Fibroblast of lung (primary cell): ENCODE measurements at regions not wholly inside any gene's neighbourhood (a gene's known extent, or its start where the extent isn't known, plus 50 kb on each side); places are given as distances from the start of the nearest gene placed in this dataset.

Source experiments
- DNase-seq, 2 donors: peaks; one replicate each; pipeline versions ENCODE4 v3.0.0 to v3.0.0-alpha.2; 2010; ENCODE audit warnings: low read depth in 2 of 2
- H2AFZ ChIP-seq: 2 replicates; pipeline ENCODE4 v1.5.1; 2012; ENCODE audit warnings: low read length, control low read depth, inconsistent platforms
- H3K27ac ChIP-seq: 2 replicates; pipeline ENCODE4 v1.5.1; 2011; ENCODE audit warnings: low read length, control low read depth; ENCODE audit not compliant: insufficient read depth
- H3K27me3 ChIP-seq: 2 replicates; pipeline ENCODE4 v1.5.1; 2011; ENCODE audit warnings: mild to moderate bottlenecking, low read length; ENCODE audit not compliant: control insufficient read depth, insufficient read depth
- H3K36me3 ChIP-seq: 2 replicates; pipeline ENCODE4 v1.5.1; 2011; ENCODE audit warnings: low read length; ENCODE audit not compliant: control insufficient read depth, insufficient read depth
- H3K4me1 ChIP-seq: 2 replicates; pipeline ENCODE4 v1.5.1; 2011; ENCODE audit warnings: low read length; ENCODE audit not compliant: control insufficient read depth, insufficient read depth; ENCODE audit errors: extremely low read depth
- H3K4me2 ChIP-seq: 2 replicates; pipeline ENCODE4 v1.5.1; 2011; ENCODE audit warnings: low read length, control low read depth; ENCODE audit not compliant: insufficient read depth; ENCODE audit errors: extremely low read depth
- H3K4me3 ChIP-seq, 4 experiments: fragments of 200-600 bp in 1 of 4; sonication (generic) in 1 of 4; replicated peaks in 1 of 4; 2 replicates each; pipeline ENCODE4 v1.5.1; 2011 to 2016; ENCODE audit warnings: low read length in 4 of 4, low read depth in 3 of 4, mild to moderate bottlenecking in 3 of 4, control low read depth in 2 of 4, inconsistent platforms in 1 of 4, mixed read lengths in 1 of 4; ENCODE audit not compliant: insufficient read depth in 1 of 4; ENCODE audit errors: control extremely low read depth in 1 of 4
- H3K79me2 ChIP-seq: 2 replicates; pipeline ENCODE4 v1.5.1; 2012; ENCODE audit warnings: mild to moderate bottlenecking, low read length, inconsistent platforms; ENCODE audit not compliant: control insufficient read depth, insufficient read depth
- H3K9ac ChIP-seq: 2 replicates; pipeline ENCODE4 v1.5.1; 2011; ENCODE audit warnings: mild to moderate bottlenecking, low read length, control low read depth; ENCODE audit not compliant: insufficient read depth
- H3K9me3 ChIP-seq: 2 replicates; pipeline ENCODE4 v1.5.1; 2012; ENCODE audit warnings: low read depth, low read length; ENCODE audit not compliant: control insufficient read depth, insufficient read depth
- H4K20me1 ChIP-seq: 2 replicates; pipeline ENCODE4 v1.5.1; 2011; ENCODE audit warnings: low read length; ENCODE audit not compliant: control insufficient read depth, insufficient read depth; ENCODE audit errors: extremely low read depth
- EZH2 ChIP-seq: IDR thresholded peaks from 2 replicates; pipeline ENCODE4 v1.5.1; 2012; ENCODE audit warnings: low read length, control low read depth, mild to moderate bottlenecking; ENCODE audit errors: missing control alignments
- TF ChIP-seq, protein P1 (sequence below), 2 donors: IDR thresholded peaks in 1 of 2; conservative IDR thresholded peaks in 1 of 2; 1 replicate in 1 of 2; 2 replicates in 1 of 2; pipeline ENCODE4 v1.5.1; 2011 to 2012; ENCODE audit warnings: low read length in 2 of 2, control low read depth in 1 of 2, inconsistent platforms in 1 of 2, low read depth in 1 of 2, mild to moderate bottlenecking in 1 of 2

DNA sequence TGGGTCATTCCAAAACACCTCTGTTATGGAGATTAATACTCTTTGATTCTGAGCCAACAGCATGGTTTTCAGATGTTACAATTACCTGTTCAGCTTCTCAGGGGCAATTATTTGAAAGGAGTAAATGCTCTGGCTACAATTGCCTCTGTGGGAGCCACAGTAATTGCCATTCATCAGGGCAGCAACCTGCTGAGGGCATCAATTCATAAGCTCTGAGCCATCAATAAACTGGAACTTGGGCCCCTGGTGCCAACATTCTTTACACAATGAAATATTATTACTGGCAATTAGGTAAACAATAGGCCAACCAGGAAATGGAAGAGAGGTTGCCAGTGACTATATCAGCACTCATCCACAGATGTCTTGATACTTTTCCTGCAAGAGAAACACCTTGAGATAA lies 660.8 kb downstream of the MECOM start:
- H3K4me3 ChIP-seq = no peak overlapping the region
- no peak overlapping the region for H2AFZ ChIP-seq
- no peak overlapping the region for H3K9ac ChIP-seq
- no peaks in the 10 kb centered on the region for H3K9me3 ChIP-seq
- H3K4me1 ChIP-seq = no peaks in the 10 kb centered on the region
- H3K36me3 ChIP-seq = no peaks in the 10 kb centered on the region
- no peaks in the 10 kb centered on the region for H3K79me2 ChIP-seq
- H3K27ac ChIP-seq = no peak overlapping the region
- no peak overlapping the region for H3K4me2 ChIP-seq
- H3K27me3 ChIP-seq = no peaks in the 10 kb centered on the region
- no peaks in the 10 kb centered on the region for H4K20me1 ChIP-seq
- DNase-seq = no peak
- TF ChIP-seq EZH2 = no peak
- TF ChIP-seq, protein P1, sequence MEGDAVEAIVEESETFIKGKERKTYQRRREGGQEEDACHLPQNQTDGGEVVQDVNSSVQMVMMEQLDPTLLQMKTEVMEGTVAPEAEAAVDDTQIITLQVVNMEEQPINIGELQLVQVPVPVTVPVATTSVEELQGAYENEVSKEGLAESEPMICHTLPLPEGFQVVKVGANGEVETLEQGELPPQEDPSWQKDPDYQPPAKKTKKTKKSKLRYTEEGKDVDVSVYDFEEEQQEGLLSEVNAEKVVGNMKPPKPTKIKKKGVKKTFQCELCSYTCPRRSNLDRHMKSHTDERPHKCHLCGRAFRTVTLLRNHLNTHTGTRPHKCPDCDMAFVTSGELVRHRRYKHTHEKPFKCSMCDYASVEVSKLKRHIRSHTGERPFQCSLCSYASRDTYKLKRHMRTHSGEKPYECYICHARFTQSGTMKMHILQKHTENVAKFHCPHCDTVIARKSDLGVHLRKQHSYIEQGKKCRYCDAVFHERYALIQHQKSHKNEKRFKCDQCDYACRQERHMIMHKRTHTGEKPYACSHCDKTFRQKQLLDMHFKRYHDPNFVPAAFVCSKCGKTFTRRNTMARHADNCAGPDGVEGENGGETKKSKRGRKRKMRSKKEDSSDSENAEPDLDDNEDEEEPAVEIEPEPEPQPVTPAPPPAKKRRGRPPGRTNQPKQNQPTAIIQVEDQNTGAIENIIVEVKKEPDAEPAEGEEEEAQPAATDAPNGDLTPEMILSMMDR (conservative IDR thresholded peaks at IDR 0.05 in 1 of 2, IDR thresholded peaks at IDR 0.05 in 1 of 2; ENCODE audit: low read depth in 1 of 2, low read length in 2 of 2) = no peak

DNA sequence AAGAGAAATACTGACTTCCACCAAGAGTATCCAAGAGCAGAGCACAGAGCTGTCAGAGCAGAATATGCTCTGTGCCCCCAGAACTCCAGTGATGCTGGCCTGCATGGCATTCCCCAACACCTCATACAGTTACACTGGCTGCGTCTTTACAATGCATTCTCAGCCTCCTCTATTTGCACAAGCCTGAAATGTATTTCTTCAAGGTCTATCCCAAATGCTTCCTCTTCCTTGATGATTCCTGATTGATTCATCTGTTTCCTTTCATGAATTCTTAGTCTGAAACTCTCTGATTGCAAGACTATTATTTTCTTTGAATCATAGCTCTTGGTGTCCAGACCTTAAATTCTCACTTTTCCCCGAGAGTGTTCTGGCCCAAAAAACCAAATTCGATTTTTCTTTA lies 664.7 kb downstream of the MECOM start:
- H2AFZ ChIP-seq = no peak overlapping the region
- TF ChIP-seq, protein P1 (conservative IDR thresholded peaks at IDR 0.05 in 1 of 2, IDR thresholded peaks at IDR 0.05 in 1 of 2; ENCODE audit: low read depth in 1 of 2, low read length in 2 of 2) = no peak
- no peak for TF ChIP-seq EZH2

DNA sequence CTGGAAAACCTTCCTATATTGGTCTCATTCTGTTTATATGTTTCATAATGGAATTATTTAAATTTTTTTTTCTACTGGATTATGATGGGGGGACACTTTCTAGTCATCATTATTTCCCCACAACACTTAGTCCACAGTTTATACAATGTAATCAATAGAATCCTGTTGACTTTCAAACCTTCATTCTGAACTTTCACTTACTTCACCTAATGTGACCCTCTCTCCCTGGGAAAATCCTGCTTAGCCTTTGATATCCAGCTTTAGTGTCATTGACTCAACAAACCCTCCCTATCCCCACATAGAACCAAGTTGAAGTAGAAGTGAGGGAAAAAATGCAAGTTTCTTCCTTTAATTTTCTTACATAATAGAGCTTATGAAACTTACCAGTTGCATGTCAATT lies 666.0 kb downstream of the MECOM start:
- H3K4me3 ChIP-seq = no peak overlapping the region
- H3K4me1 ChIP-seq = no peaks in the 10 kb centered on the region
- no peak overlapping the region for H3K27ac ChIP-seq
- H3K9ac ChIP-seq = no peak overlapping the region
- no peak for TF ChIP-seq EZH2
- TF ChIP-seq, protein P1 (conservative IDR thresholded peaks at IDR 0.05 in 1 of 2, IDR thresholded peaks at IDR 0.05 in 1 of 2; ENCODE audit: low read depth in 1 of 2, low read length in 2 of 2) = no peak
- no peak for DNase-seq
- no peaks in the 10 kb centered on the region for H4K20me1 ChIP-seq
- H3K27me3 ChIP-seq = no peaks in the 10 kb centered on the region
- H2AFZ ChIP-seq = no peak overlapping the region
- H3K9me3 ChIP-seq = no peaks in the 10 kb centered on the region
- no peaks in the 10 kb centered on the region for H3K36me3 ChIP-seq
- H3K4me2 ChIP-seq = no peak overlapping the region
- no peaks in the 10 kb centered on the region for H3K79me2 ChIP-seq

More for the DNA sequence above, 664.7 kb downstream of the MECOM start:
- H3K4me2 ChIP-seq = no peak overlapping the region
- DNase-seq = no peak
- H3K27ac ChIP-seq = no peak overlapping the region
- H4K20me1 ChIP-seq = no peaks in the 10 kb centered on the region
- no peaks in the 10 kb centered on the region for H3K27me3 ChIP-seq
- H3K9ac ChIP-seq = no peak overlapping the region
- H3K4me1 ChIP-seq = no peaks in the 10 kb centered on the region
- no peak overlapping the region for H3K4me3 ChIP-seq
- no peaks in the 10 kb centered on the region for H3K79me2 ChIP-seq
- no peaks in the 10 kb centered on the region for H3K9me3 ChIP-seq
- no peaks in the 10 kb centered on the region for H3K36me3 ChIP-seq
